Uterus (tissue), 3 donors: ENCODE measurements at regions not wholly inside any gene's neighbourhood (a gene's known extent, or its start where the extent isn't known, plus 50 kb on each side); places are given as distances from the start of the nearest gene placed in this dataset.
"Not testable (repeated sequence)": the region's sequence is repeated elsewhere in the genome, so short reads cannot be mapped to it uniquely, and the experiment has no call there.

Experiments used
- DNase-seq, 2 donors: peaks; one replicate each; pipeline ENCODE4 v3.0.0-alpha.2; 2019 to 2020
- H3K27ac ChIP-seq, 2 donors: fragments of 200-600 bp; sonication (generic); 1 replicate in 1 of 2; 2 replicates in 1 of 2; pipeline ENCODE4 v1.5.1; 2016 to 2018
- H3K27me3 ChIP-seq, 2 donors: fragments of 200-600 bp; sonication (generic); one replicate each; pipeline ENCODE4 v1.5.1; 2018 to 2019; ENCODE audit warnings: control low read depth in 1 of 2
- H3K36me3 ChIP-seq, 2 donors: fragments of 200-600 bp; sonication (generic); one replicate each; pipeline ENCODE4 v1.5.1; 2019; ENCODE audit warnings: control low read depth in 1 of 2
- H3K4me1 ChIP-seq, 2 donors: fragments of 200-600 bp; sonication (generic); one replicate each; pipeline ENCODE4 v1.5.1; 2018 to 2019; ENCODE audit warnings: control low read depth in 1 of 2
- H3K4me3 ChIP-seq, 2 donors: fragments of 200-600 bp; sonication (generic); 1 replicate in 1 of 2; 2 replicates in 1 of 2; pipeline ENCODE4 v1.5.1; 2018 to 2019; ENCODE audit warnings: mild to moderate bottlenecking in 1 of 2
- H3K9me3 ChIP-seq, 2 donors: fragments of 200-600 bp; sonication (generic); one replicate each; pipeline ENCODE4 v1.5.1; 2019; ENCODE audit warnings: control low read depth in 1 of 2
- CTCF ChIP-seq, 4 experiments: fragments of 200-600 bp in 2 of 4; fragments of 450-650 bp in 2 of 4; sonication (generic) in 2 of 4; IDR thresholded peaks; one replicate each; pipeline ENCODE4 v1.5.1; 2016 to 2019; ENCODE audit warnings: antibody characterized with exemption in 4 of 4, mild to moderate bottlenecking in 2 of 4, moderate library complexity in 1 of 4
- POLR2A ChIP-seq, 2 donors: fragments of 450-650 bp; IDR thresholded peaks; one replicate each; pipeline ENCODE4 v1.6.1; 2016; ENCODE audit warnings: antibody characterized with exemption in 2 of 2, mild to moderate bottlenecking in 1 of 2, moderate library complexity in 1 of 2
- intact Hi-C: fragments of 100-400 bp; cut with DNase I; formaldehyde crosslinking; loops from one replicate; pipeline ENCODE4 v1.15.1; 2023; ENCODE audit warnings: low total_unique reads
- donor health status: DM: yes; HTN: yes; CAD: no.

GRCh38 chr5:127216143-127216542, 74.5 kb upstream of the MEGF10 start:
- no peak for TF ChIP-seq CTCF (IDR thresholded peaks at IDR 0.05)
- TF ChIP-seq POLR2A (IDR thresholded peaks at IDR 0.05) = no peak
- Histone ChIP-seq H3K9me3 (no peaks in the 10 kb centered on the region), H3K4me1 (no peaks in the 10 kb centered on the region), H3K27ac (no peak overlapping the region), H3K36me3 (no peaks in the 10 kb centered on the region), H3K27me3 (no peaks in the 10 kb centered on the region), H3K4me3 (no peak overlapping the region)
- DNase-seq = no peak
- intact Hi-C loops = no loop called here

- Histone ChIP-seq H3K4me1 (no peaks in the 10 kb centered on the region), H3K9me3 (no peaks in the 10 kb centered on the region), H3K27me3 (no peaks in the 10 kb centered on the region), H3K4me3 (no peak overlapping the region), H3K27ac (no peak overlapping the region), H3K36me3 (no peaks in the 10 kb centered on the region)
- intact Hi-C loops = no loop called here
- TF ChIP-seq POLR2A (IDR thresholded peaks at IDR 0.05) = no peak
- TF ChIP-seq CTCF (IDR thresholded peaks at IDR 0.05) = no peak
- DNase-seq = no peak
Observed at GRCh38 chr5:127216898-127217675, 73.5 kb upstream of the MEGF10 start.

DNA sequence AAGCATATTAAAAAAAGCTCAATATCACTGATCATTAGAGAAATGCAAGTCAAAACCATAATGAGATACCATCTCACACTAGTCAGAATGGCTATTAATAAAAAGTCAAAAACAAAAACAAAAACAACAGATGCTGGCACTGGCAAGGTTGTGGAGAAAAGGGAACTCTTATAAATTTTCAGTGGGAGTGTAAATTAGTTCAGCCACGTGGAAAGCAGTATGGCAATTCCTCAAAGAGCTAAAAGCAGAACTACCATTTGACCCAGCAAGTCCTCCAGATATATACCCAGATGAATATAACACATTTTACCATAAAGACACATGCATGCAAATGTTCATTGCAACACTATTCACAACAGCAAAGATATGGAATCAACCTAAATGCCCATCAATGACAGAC, 68.7 kb upstream of the MEGF10 start:
- H3K9me3 ChIP-seq, H3K27ac ChIP-seq, H3K36me3 ChIP-seq, H3K4me3 ChIP-seq, DNase-seq, intact Hi-C loops, H3K27me3 ChIP-seq, H3K4me1 ChIP-seq: not testable (repeated sequence)

DNA sequence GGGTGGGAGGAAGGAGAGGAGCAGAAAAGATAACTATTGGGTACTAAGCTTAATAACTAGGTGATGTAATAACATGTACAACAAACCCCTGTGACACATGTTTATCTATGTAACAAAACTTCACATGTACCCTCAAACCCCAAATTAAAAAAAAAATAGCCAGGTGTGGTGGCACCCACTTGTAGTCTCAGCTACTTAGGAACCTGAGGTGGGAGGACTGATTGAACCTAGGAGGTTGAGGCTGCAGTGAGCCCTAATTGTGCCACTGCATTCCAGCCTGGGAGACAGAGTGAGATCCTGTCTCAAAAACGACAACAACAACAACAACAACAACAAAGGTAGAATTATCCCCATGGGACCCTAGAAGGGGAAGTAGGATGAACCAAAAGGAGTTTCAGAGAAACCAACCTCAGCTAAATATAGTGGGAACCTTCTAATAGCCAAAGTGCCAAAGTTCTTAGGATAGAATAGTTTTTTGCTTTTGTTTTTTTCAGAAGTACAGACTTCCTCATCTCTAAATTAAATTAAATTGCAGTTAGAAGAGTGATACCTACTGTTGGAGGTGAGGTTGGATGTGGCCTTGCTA, 67.9 kb upstream of the MEGF10 start:
- H3K9me3 ChIP-seq, H3K4me1 ChIP-seq, H3K27me3 ChIP-seq, intact Hi-C loops, H3K4me3 ChIP-seq, H3K36me3 ChIP-seq, DNase-seq: not testable (repeated sequence)
- H3K27ac ChIP-seq = peak overlapping the region; percentile 56 to 67

DNA sequence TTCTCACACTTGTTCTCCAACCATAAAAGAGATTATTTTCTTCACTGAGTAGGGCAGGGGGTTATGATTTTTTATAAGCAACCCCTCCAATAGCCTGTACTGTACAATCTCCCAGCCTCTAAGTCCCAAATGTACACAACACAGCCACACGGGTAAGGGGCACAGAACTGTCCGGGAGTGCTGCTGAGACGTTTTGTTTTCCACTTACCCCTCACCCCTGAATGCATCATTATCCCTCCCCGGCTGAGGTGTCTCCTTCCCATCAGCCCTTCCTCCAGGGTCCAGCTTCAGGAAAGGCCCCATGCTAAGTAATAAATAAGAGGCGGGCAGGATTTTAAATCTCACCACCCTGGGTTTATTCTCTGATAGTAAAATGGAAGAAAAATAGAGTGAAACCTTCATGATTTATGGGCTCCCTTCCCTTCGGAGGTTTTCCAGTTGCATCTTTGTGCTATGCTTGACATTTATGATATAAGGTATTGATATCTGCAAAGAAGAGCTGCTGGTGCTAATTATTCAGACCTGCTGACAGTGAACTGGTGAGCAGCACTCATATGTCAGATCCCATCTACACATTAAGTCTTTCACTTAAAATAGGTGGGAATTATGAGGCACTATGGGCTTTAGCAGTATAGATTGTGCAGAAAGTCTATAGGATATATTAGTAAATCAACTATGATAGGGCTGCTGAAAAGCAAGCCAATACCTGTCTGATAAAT, 67.2 kb upstream of the MEGF10 start:
- no peaks in the 10 kb centered on the region for H3K27me3 ChIP-seq
- H3K27ac ChIP-seq = peak overlapping the region; percentile 56 to 67
- H3K9me3 ChIP-seq = no peaks in the 10 kb centered on the region
- intact Hi-C loops = no loop called here
- TF ChIP-seq CTCF (IDR thresholded peaks at IDR 0.05) (no peak), POLR2A (IDR thresholded peaks at IDR 0.05) (no peak)
- DNase-seq = no peak
- no peaks in the 10 kb centered on the region for H3K36me3 ChIP-seq
- no peaks in the 10 kb centered on the region for H3K4me1 ChIP-seq
- no peak overlapping the region for H3K4me3 ChIP-seq

- Histone ChIP-seq H3K36me3 (no peaks in the 10 kb centered on the region), H3K9me3 (no peaks in the 10 kb centered on the region), H3K4me3 (no peak overlapping the region), H3K4me1 (no peaks in the 10 kb centered on the region), H3K27ac (peak overlapping the region; percentile 73 to 82), H3K27me3 (no peaks in the 10 kb centered on the region)
- no peak for TF ChIP-seq CTCF (IDR thresholded peaks at IDR 0.05)
- no peak for TF ChIP-seq POLR2A (IDR thresholded peaks at IDR 0.05)
- intact Hi-C loops = no loop called here
- no peak for DNase-seq
Observed at GRCh38 chr5:127227881-127228280, 62.7 kb upstream of the MEGF10 start.
